GM12872 (cell line): ENCODE measurements at regions not wholly inside any gene's neighbourhood (a gene's known extent, or its start where the extent isn't known, plus 50 kb on each side); places are given as distances from the start of the nearest gene placed in this dataset.

ENCODE experiments used
- CTCF ChIP-seq: IDR thresholded peaks from 3 replicates; pipeline ENCODE4 v1.5.1; 2011; ENCODE audit warnings: low read depth, mild to moderate bottlenecking, low read length, moderate library complexity; ENCODE audit not compliant: insufficient read depth

- no peak for TF ChIP-seq CTCF
Observed at GRCh38 chr7:130881799-130882141, 147.8 kb upstream of the KLF14 start.

GRCh38 chr7:130882396-130882795 is 148.4 kb upstream of the KLF14 start:
- TF ChIP-seq CTCF = no peak

- no peak for TF ChIP-seq CTCF
Observed at GRCh38 chr7:130883928-130884327, 149.9 kb upstream of the KLF14 start.

- no peak for TF ChIP-seq CTCF
Observed at GRCh38 chr7:130884437-130885417, 150.7 kb upstream of the KLF14 start.

- no peak for TF ChIP-seq CTCF
Observed at GRCh38 chr7:130886438-130887135, 152.6 kb upstream of the KLF14 start.

GRCh38 chr7:130887182-130887956 is 153.4 kb upstream of the KLF14 start:
- no peak for TF ChIP-seq CTCF

GRCh38 chr7:130887957-130888371 is 154.0 kb upstream of the KLF14 start:
- no peak for TF ChIP-seq CTCF
